Cardiac muscle cell (in vitro differentiated cells and primary cell): ENCODE measurements at regions not wholly inside any gene's neighbourhood (a gene's known extent, or its start where the extent isn't known, plus 50 kb on each side); places are given as distances from the start of the nearest gene placed in this dataset.

Experiments
- DNase-seq, 2 donors: peaks; one replicate each; pipeline versions ENCODE4 v3.0.0 to v3.0.0-alpha.2; 2010 to 2017; ENCODE audit warnings: low read depth in 1 of 2, low spot score in 1 of 2
- H3K27ac ChIP-seq: fragments of 200-600 bp; sonication (generic); 2 replicates; pipeline ENCODE4 v1.5.1; 2016
- H3K27me3 ChIP-seq: fragments of 200-600 bp; sonication (generic); 2 replicates; pipeline ENCODE4 v1.6.0; 2016; ENCODE audit warnings: control low read depth
- H3K36me3 ChIP-seq: fragments of 200-600 bp; sonication (generic); 2 replicates; pipeline ENCODE4 v1.5.1; 2016; ENCODE audit warnings: control low read depth
- H3K4me1 ChIP-seq: fragments of 200-600 bp; sonication (generic); 2 replicates; pipeline ENCODE4 v1.8.1; 2017; ENCODE audit warnings: low read depth, mild to moderate bottlenecking, mixed run types
- H3K4me3 ChIP-seq: fragments of 200-600 bp; sonication (generic); 2 replicates; pipeline ENCODE4 v1.5.1; 2016; ENCODE audit warnings: mild to moderate bottlenecking
- H3K9me3 ChIP-seq: fragments of 200-600 bp; sonication (generic); 2 replicates; pipeline ENCODE4 v1.5.1; 2017; ENCODE audit warnings: low read depth, mild to moderate bottlenecking, control low read depth
- TF ChIP-seq, protein P1 (sequence below): IDR thresholded peaks from 2 replicates; pipeline ENCODE4 v1.5.1; 2012; ENCODE audit warnings: low read depth, mild to moderate bottlenecking, low read length

DNA sequence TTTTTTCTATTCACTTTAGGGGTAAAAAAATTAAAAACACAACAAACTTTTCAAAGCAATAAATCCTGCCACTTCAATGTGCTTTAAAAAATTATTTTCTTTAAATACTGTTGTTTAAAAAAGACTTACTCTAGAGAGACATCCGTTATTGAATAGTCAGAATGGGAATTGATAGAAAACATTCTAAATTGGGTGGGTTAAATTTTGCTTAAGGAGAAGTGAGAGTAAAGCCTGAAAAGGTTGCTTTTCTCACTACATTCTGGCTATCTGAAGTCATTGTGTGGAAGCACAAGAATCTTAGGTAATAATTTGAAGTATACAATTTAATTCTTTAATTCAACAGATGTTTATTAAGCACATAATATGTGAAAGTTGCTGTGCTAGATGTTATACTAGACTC lies 509.3 kb downstream of the NR2F1-AS1 start:
- TF ChIP-seq, protein P1, sequence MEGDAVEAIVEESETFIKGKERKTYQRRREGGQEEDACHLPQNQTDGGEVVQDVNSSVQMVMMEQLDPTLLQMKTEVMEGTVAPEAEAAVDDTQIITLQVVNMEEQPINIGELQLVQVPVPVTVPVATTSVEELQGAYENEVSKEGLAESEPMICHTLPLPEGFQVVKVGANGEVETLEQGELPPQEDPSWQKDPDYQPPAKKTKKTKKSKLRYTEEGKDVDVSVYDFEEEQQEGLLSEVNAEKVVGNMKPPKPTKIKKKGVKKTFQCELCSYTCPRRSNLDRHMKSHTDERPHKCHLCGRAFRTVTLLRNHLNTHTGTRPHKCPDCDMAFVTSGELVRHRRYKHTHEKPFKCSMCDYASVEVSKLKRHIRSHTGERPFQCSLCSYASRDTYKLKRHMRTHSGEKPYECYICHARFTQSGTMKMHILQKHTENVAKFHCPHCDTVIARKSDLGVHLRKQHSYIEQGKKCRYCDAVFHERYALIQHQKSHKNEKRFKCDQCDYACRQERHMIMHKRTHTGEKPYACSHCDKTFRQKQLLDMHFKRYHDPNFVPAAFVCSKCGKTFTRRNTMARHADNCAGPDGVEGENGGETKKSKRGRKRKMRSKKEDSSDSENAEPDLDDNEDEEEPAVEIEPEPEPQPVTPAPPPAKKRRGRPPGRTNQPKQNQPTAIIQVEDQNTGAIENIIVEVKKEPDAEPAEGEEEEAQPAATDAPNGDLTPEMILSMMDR, result no peak

DNA sequence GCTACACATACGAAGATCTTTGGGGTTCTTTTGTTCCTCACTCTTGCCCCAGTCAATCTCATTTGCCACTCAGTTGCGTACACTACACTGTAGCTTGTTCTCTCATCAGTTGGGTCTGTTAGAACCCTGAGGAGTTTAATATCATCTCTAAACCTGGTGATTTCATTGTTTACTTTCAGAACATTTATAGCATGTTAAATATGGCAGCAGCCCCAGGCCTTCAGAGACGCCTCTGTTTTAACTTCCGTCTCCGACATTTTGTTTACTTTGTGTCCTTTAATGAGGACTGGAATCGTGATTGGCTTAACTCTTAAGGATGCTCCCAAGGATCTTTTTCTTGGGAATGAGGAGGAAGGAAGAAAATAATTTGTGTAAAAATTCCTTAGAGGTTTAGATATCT lies 510.1 kb downstream of the NR2F1-AS1 start:
- no peak overlapping the region for H3K4me3 ChIP-seq
- TF ChIP-seq, protein P1, result no peak
- no peak overlapping the region for H3K27ac ChIP-seq
- peaks cover 92% of the 10 kb centered on the region for H3K27me3 ChIP-seq
- H3K36me3 ChIP-seq, result no peaks in the 10 kb centered on the region
- no peak for DNase-seq
- H3K4me1 ChIP-seq, result no peaks in the 10 kb centered on the region
- H3K9me3 ChIP-seq, result no peaks in the 10 kb centered on the region

More for the DNA sequence above, 509.3 kb downstream of the NR2F1-AS1 start:
- Histone ChIP-seq H3K4me3 (no peak overlapping the region), H3K27me3 (peaks cover 92% of the 10 kb centered on the region), H3K36me3 (no peaks in the 10 kb centered on the region), H3K4me1 (no peaks in the 10 kb centered on the region), H3K27ac (no peak overlapping the region), H3K9me3 (no peaks in the 10 kb centered on the region)
- DNase-seq, result no peak

DNA sequence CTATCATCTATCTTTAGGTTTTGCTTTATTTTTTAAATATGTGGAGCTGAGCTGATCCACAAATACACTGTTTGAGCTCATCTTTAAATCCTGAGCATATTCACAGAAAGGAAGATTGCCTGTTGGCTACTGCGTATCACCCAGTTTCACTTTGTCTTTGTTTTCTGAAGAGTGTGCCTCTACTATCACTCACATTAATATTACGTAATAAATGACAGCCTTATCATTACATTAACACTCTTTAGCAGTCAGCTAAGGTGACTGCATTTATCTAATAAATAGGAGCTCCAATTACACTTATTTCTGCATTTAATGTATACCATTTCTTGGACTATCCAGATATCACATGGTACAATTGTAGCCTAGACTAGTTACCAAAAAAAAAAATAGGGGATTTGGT lies 511.7 kb downstream of the NR2F1-AS1 start:
- DNase-seq, result peak in 1 of 2 donors; percentile 14

DNA sequence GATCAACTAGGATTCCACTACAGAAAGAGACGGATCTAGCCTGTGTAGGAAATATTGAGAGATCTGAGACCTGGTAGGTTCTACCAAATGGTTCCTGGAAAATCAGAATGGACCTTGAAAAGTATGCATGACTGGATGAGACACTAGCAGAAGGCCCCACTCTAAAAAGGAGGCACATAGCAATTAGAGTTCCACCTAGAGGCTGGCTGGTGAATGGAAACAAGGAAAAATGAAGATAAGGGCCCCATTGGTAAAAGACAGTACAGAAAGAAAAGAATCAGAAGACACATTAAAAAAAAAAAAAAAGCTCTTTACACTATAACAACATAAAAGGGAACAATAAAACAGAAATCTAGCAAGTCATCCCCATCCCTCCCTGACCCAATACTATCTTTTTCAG lies 518.5 kb downstream of the NR2F1-AS1 start:
- H3K36me3 ChIP-seq, result no peaks in the 10 kb centered on the region
- TF ChIP-seq, protein P1, result no peak
- DNase-seq, result peak; percentile 11 to 13
- peaks cover 95% of the 10 kb centered on the region for H3K27me3 ChIP-seq
- H3K4me3 ChIP-seq, result no peak overlapping the region
- no peak overlapping the region for H3K27ac ChIP-seq
- no peaks in the 10 kb centered on the region for H3K9me3 ChIP-seq
- H3K4me1 ChIP-seq, result no peaks in the 10 kb centered on the region

More for the DNA sequence above, 511.7 kb downstream of the NR2F1-AS1 start:
- Histone ChIP-seq H3K27ac (no peak overlapping the region), H3K4me3 (no peak overlapping the region), H3K4me1 (no peaks in the 10 kb centered on the region), H3K27me3 (peaks cover 92% of the 10 kb centered on the region), H3K9me3 (no peaks in the 10 kb centered on the region), H3K36me3 (no peaks in the 10 kb centered on the region)
- TF ChIP-seq, protein P1, result no peak

DNA sequence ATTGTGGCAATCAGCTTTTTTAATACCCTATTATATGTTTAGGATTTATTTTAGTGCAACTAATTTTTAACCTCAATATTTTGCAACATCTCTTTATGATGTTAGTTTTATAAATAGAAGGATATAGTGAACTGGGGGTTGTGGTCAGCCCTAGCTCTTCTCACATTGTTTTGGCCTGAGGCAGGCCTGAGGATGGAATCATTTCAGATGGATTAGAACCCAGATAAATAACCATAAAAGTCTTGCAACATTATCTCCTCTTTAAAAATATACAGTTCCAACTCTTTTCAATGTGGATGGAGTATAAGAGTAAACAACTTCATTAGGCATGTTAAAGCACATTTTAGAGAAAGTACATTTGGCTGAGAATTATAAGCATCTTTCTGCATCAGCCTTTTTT lies 522.7 kb downstream of the NR2F1-AS1 start:
- no peak overlapping the region for H3K4me3 ChIP-seq
- H3K9me3 ChIP-seq, result no peaks in the 10 kb centered on the region
- no peaks in the 10 kb centered on the region for H3K36me3 ChIP-seq
- no peaks in the 10 kb centered on the region for H3K4me1 ChIP-seq
- peaks cover 95% of the 10 kb centered on the region for H3K27me3 ChIP-seq
- TF ChIP-seq, protein P1, result no peak
- no peak overlapping the region for H3K27ac ChIP-seq
- DNase-seq, result peak in 1 of 2 donors; percentile 72

DNA sequence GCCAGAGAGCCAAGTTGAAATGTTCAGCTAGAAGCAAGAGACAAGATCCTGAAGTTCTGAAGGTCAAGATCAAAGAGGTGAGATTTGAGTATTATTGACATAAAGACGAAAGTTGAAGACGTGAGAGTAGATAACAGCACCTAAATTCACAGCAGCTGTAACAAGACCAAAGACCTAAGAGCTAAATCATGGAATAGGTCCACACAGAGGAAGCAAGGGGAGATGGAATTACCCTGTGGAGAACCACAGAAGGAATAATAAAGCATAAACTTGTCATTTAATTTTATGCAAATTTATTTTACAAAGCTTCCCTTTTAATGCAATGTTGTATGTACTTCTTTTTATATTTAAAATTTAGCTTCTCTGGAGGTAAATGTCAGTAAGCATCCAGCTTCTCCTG lies 523.7 kb downstream of the NR2F1-AS1 start:
- Histone ChIP-seq H3K36me3 (no peaks in the 10 kb centered on the region), H3K27ac (no peak overlapping the region), H3K4me1 (no peaks in the 10 kb centered on the region), H3K9me3 (no peaks in the 10 kb centered on the region), H3K4me3 (no peak overlapping the region), H3K27me3 (peaks cover 98% of the 10 kb centered on the region)
- no peak for DNase-seq
- TF ChIP-seq, protein P1, result no peak
